HCT116 (cell line): ENCODE measurements at regions not wholly inside any gene's neighbourhood (a gene's known extent, or its start where the extent isn't known, plus 50 kb on each side); places are given as distances from the start of the nearest gene placed in this dataset.

ENCODE experiments used
- EZH2 ChIP-seq: fragments of 200-600 bp; sonication (generic); IDR thresholded peaks from 2 replicates; pipeline ENCODE4 v1.6.1; 2017; ENCODE audit warnings: antibody characterized with exemption, mixed run types
- POLR2A ChIP-seq: IDR thresholded peaks from 2 replicates; pipeline ENCODE4 v1.7.0; 2011; ENCODE audit warnings: borderline replicate concordance; ENCODE audit not compliant: insufficient read depth, insufficient read length; ENCODE audit errors: extremely low read depth
- POLR2AphosphoS5 ChIP-seq: IDR thresholded peaks from 2 replicates; pipeline ENCODE4 v1.6.1; 2011; ENCODE audit warnings: mild to moderate bottlenecking, low read depth, low read length, moderate library complexity
- TF ChIP-seq, protein P1 (sequence below), 3 experiments: fragments of 200-600 bp in 1 of 3; sonication (generic) in 1 of 3; IDR thresholded peaks in 2 of 3; conservative IDR thresholded peaks in 1 of 3; 2 replicates each; pipeline ENCODE4 v1.5.1; 2012 to 2017; ENCODE audit warnings: low read depth in 2 of 3, low read length in 2 of 3, antibody characterized with exemption in 1 of 3, borderline replicate concordance in 1 of 3, control low read depth in 1 of 3, mild to moderate bottlenecking in 1 of 3, mixed read lengths in 1 of 3, mixed run types in 1 of 3, moderate library complexity in 1 of 3; ENCODE audit not compliant: insufficient read depth in 1 of 3

DNA sequence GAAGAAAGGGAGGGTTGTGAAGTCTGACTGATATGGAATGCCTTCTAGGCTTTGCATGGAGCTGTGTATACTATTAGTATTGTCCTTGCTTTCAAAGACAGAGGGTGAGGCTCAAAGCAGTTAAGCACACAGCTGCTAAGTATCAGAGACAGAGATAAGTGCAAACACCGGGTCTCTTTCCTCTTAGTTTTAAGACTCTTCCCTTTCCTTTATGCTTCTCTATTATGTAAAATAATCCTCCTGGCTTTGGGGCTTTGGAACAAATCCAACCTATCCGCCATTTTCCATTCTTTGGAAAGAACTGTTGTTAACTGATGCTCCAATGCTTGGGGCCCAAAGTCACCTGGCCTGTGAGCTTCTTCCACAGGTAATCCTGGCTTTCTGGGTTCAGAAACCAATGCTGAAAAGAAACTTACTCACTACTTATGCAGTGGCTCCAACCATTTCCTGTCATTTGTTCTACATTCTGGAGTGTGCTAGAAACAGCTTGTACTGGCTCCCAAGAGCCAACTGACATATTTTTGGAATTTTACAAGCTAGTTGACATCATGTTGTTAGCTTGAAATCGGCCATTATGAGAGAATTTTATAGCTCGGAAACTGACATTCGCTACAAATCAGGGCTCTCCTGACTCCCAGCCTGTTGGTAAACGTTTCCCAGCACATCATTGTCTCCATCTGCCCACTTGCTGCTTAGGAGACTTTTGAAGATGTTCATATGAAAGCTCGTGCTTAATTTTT lies 67.5 kb downstream of the DNTTIP2 start:
- TF ChIP-seq POLR2A (no peak), POLR2AphosphoS5 (no peak), EZH2 (no peak)
- TF ChIP-seq, protein P1, sequence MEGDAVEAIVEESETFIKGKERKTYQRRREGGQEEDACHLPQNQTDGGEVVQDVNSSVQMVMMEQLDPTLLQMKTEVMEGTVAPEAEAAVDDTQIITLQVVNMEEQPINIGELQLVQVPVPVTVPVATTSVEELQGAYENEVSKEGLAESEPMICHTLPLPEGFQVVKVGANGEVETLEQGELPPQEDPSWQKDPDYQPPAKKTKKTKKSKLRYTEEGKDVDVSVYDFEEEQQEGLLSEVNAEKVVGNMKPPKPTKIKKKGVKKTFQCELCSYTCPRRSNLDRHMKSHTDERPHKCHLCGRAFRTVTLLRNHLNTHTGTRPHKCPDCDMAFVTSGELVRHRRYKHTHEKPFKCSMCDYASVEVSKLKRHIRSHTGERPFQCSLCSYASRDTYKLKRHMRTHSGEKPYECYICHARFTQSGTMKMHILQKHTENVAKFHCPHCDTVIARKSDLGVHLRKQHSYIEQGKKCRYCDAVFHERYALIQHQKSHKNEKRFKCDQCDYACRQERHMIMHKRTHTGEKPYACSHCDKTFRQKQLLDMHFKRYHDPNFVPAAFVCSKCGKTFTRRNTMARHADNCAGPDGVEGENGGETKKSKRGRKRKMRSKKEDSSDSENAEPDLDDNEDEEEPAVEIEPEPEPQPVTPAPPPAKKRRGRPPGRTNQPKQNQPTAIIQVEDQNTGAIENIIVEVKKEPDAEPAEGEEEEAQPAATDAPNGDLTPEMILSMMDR (IDR thresholded peaks at IDR 0.05 in 2 of 3, conservative IDR thresholded peaks at IDR 0.05 in 1 of 3; ENCODE audit: borderline replicate concordance in 1 of 3, insufficient read depth in 1 of 3, low read depth in 2 of 3, low read length in 2 of 3): no peak
